Gastroesophageal sphincter (tissue), 4 donors: ENCODE measurements at regions not wholly inside any gene's neighbourhood (a gene's known extent, or its start where the extent isn't known, plus 50 kb on each side); places are given as distances from the start of the nearest gene placed in this dataset.

Experiments used
- ATAC-seq: fragments of 150-250 bp; one replicate; pipeline ENCODE4 v1.9.1; 2016; ENCODE audit warnings: mild to moderate bottlenecking, moderate library complexity
- H3K27ac ChIP-seq, 4 donors: fragments of 200-600 bp; sonication (generic) in 3 of 4; 1 replicate in 3 of 4; 2 replicates in 1 of 4; pipeline ENCODE4 v1.5.1; 2016 to 2019
- H3K27me3 ChIP-seq: fragments of 200-600 bp; sonication (generic); one replicate; pipeline ENCODE4 v1.5.1; 2019
- H3K36me3 ChIP-seq, 2 donors: fragments of 200-600 bp; sonication (generic); one replicate each; pipeline ENCODE4 v1.5.1; 2019; ENCODE audit warnings: control low read depth in 1 of 2
- H3K4me1 ChIP-seq, 3 donors: fragments of 200-600 bp; sonication (generic); 1 replicate in 2 of 3; 2 replicates in 1 of 3; pipeline ENCODE4 v1.5.1; 2016 to 2019; ENCODE audit warnings: control low read depth in 2 of 3
- H3K4me3 ChIP-seq, 2 donors: fragments of 200-600 bp; sonication (generic); one replicate each; pipeline ENCODE4 v1.5.1; 2019; ENCODE audit warnings: mild to moderate bottlenecking in 1 of 2, moderate library complexity in 1 of 2
- H3K9me3 ChIP-seq, 3 donors: fragments of 200-600 bp; sonication (generic); one replicate each; pipeline ENCODE4 v1.5.1; 2017 to 2019; ENCODE audit warnings: control low read depth in 2 of 3
- CTCF ChIP-seq, 4 experiments: fragments of 200-600 bp in 2 of 4; fragments of 450-650 bp in 2 of 4; sonication (generic) in 1 of 4; IDR thresholded peaks; one replicate each; pipeline ENCODE4 v1.5.1; 2017 to 2019; ENCODE audit warnings: antibody characterized with exemption in 4 of 4, mild to moderate bottlenecking in 2 of 4, moderate library complexity in 2 of 4
- EP300 ChIP-seq: sonication (generic); formaldehyde crosslinking; IDR thresholded peaks from one replicate; pipeline ENCODE4 v1.6.1; 2017; ENCODE audit warnings: antibody characterized with exemption, mild to moderate bottlenecking
- POLR2A ChIP-seq, 2 donors: fragments of 450-650 bp; IDR thresholded peaks; one replicate each; pipeline ENCODE4 v1.6.1; 2017; ENCODE audit warnings: antibody characterized with exemption in 2 of 2, mild to moderate bottlenecking in 2 of 2, moderate library complexity in 1 of 2
- POLR2AphosphoS5 ChIP-seq: sonication (generic); formaldehyde crosslinking; IDR thresholded peaks from one replicate; pipeline ENCODE4 v1.6.1; 2017; ENCODE audit warnings: antibody characterized with exemption
- WGBS, 2 donors: methylation state at CpG; one replicate each; pipeline ENCODE4 v1.1.5; 2018; ENCODE audit warnings: low coverage in 1 of 2; 5-methylcytosine and 5-hydroxymethylcytosine counted together

GRCh38 chr9:87029905-87030304 lies 82.6 kb upstream of the GAS1 start:
- Histone ChIP-seq H3K36me3 (no peaks in the 10 kb centered on the region), H3K4me1 (peaks cover 7 to 37% (median 15%) of the 10 kb centered on the region in 3 donors), H3K4me3 (no peak overlapping the region), H3K27me3 (no peaks in the 10 kb centered on the region), H3K9me3 (no peaks in the 10 kb centered on the region), H3K27ac (peak overlapping the region; percentile 53 to 66 (median 59))
- no peak for TF ChIP-seq EP300
- no peak for TF ChIP-seq POLR2AphosphoS5
- no peak for TF ChIP-seq CTCF (IDR thresholded peaks at IDR 0.05)
- no peak for TF ChIP-seq POLR2A (IDR thresholded peaks at IDR 0.05)
- WGBS, 2 donors, result 36 to 72% methylated on average over 1 of the region's 1 CpG
- no peak for ATAC-seq

GRCh38 chr9:87034841-87035240 lies 87.5 kb upstream of the GAS1 start:
- Histone ChIP-seq H3K27ac (peak overlapping the region; percentile 69 to 84 (median 82)), H3K4me3 (no peak overlapping the region), H3K4me1 (peaks cover 7 to 51% (median 15%) of the 10 kb centered on the region in 3 donors), H3K36me3 (no peaks in the 10 kb centered on the region), H3K27me3 (no peaks in the 10 kb centered on the region), H3K9me3 (no peaks in the 10 kb centered on the region)
- 32 to 37% methylated on average over 7 to 8 of the region's 8 CpGs for WGBS, 2 donors
- no peak for ATAC-seq
- TF ChIP-seq POLR2A (IDR thresholded peaks at IDR 0.05) (no peak), POLR2AphosphoS5 (no peak), CTCF (IDR thresholded peaks at IDR 0.05) (no peak), EP300 (no peak)

- no peaks in the 10 kb centered on the region for H3K9me3 ChIP-seq
- WGBS, 2 donors, result 0 to 8% methylated on average over 5 of the region's 5 CpGs
- no peak for ATAC-seq
- peak overlapping the region; percentile 69 to 84 (median 82) for H3K27ac ChIP-seq
- no peaks in the 10 kb centered on the region for H3K36me3 ChIP-seq
- TF ChIP-seq POLR2A (IDR thresholded peaks at IDR 0.05) (no peak), EP300 (no peak), POLR2AphosphoS5 (peak; percentile 68)
- no peak overlapping the region for H3K4me3 ChIP-seq
- peaks cover 7 to 44% (median 15%) of the 10 kb centered on the region in 3 donors for H3K4me1 ChIP-seq
- H3K27me3 ChIP-seq, result no peaks in the 10 kb centered on the region
Observed at GRCh38 chr9:87035879-87036278, 88.6 kb upstream of the GAS1 start.

GRCh38 chr9:87036506-87036905 lies 89.2 kb upstream of the GAS1 start:
- TF ChIP-seq CTCF (IDR thresholded peaks at IDR 0.05) (no peak), EP300 (no peak), POLR2A (IDR thresholded peaks at IDR 0.05) (no peak), POLR2AphosphoS5 (no peak)
- WGBS, 2 donors, result 56 to 62% methylated on average over 2 of the region's 2 CpGs
- no peak for ATAC-seq
- H3K9me3 ChIP-seq, result no peaks in the 10 kb centered on the region
- H3K27ac ChIP-seq, result peak overlapping the region in 3 of 4 donors; percentile 69 to 84 (median 79)
- no peaks in the 10 kb centered on the region for H3K36me3 ChIP-seq
- H3K4me3 ChIP-seq, result no peak overlapping the region
- peaks cover 7 to 44% (median 15%) of the 10 kb centered on the region in 3 donors for H3K4me1 ChIP-seq
- H3K27me3 ChIP-seq, result no peaks in the 10 kb centered on the region

GRCh38 chr9:87039809-87040392 lies 92.6 kb upstream of the GAS1 start:
- no peak overlapping the region for H3K27ac ChIP-seq
- no peak for TF ChIP-seq EP300
- TF ChIP-seq POLR2AphosphoS5, result no peak
- TF ChIP-seq CTCF (IDR thresholded peaks at IDR 0.05), result no peak
- no peak for TF ChIP-seq POLR2A (IDR thresholded peaks at IDR 0.05)
- no peaks in the 10 kb centered on the region for H3K9me3 ChIP-seq
- 83 to 90% methylated on average over 1 of the region's 1 CpG for WGBS, 2 donors
- H3K4me1 ChIP-seq, result peaks cover 0 to 15% (median 0%) of the 10 kb centered on the region in 3 donors
- no peaks in the 10 kb centered on the region for H3K27me3 ChIP-seq
- no peak overlapping the region for H3K4me3 ChIP-seq
- ATAC-seq, result no peak
- H3K36me3 ChIP-seq, result no peaks in the 10 kb centered on the region
